NCI-H774 (cell line): ENCODE measurements at regions not wholly inside any gene's neighbourhood (a gene's known extent, or its start where the extent isn't known, plus 50 kb on each side); places are given as distances from the start of the nearest gene placed in this dataset.
"Not testable (repeated sequence)": the region's sequence is repeated elsewhere in the genome, so short reads cannot be mapped to it uniquely, and the experiment has no call there.

ENCODE experiments used
- DNase-seq: peaks from one replicate; lab custom pipeline; 2025; lab: John Stamatoyannopoulos, UW

DNA sequence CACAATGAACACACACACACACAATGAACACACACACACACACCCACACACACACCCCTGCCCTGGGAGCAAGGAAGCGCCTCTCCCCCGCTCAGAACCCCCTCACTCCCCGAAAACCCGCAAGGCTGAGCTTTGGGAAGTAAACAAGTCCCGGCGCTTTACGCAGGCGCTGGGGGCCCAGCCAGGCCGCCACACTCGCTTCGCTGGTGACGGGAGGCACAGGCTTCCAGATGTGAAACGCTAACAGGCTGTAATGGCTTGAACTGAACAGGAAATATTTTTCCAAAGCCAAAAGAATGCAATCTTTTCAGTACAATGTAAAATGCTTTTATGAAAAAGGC, 122.7 kb upstream of the IGF1R start:
- DNase-seq, result no peak

DNA sequence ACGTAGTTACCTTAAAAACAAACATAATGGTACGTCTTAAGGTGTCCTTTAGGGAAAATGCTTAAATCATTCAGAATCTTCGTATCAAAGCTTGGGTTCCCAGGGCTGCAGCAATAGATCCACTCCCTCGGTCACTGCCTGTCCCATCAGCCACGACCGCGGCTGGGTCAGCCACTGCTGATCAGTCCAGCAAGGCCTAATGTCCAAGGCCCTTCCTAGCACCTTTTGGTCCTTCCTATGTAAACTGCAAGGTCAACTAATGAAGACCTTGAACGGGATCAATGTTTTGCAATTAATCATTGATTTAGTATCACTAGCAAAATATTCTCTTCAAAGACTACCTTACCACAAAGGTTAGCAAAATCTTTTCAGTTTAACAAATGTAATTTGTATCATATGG, 122.2 kb upstream of the IGF1R start:
- no peak for DNase-seq

GRCh38 chr15:98528046-98528725, 120.2 kb upstream of the IGF1R start:
- no peak for DNase-seq

- DNase-seq, result no peak
Measured at GRCh38 chr15:98529205-98530145, 118.9 kb upstream of the IGF1R start.

GRCh38 chr15:98530570-98530969, 117.8 kb upstream of the IGF1R start:
- no peak for DNase-seq

- no peak for DNase-seq
Measured at GRCh38 chr15:98532063-98532462, 116.3 kb upstream of the IGF1R start.

DNA sequence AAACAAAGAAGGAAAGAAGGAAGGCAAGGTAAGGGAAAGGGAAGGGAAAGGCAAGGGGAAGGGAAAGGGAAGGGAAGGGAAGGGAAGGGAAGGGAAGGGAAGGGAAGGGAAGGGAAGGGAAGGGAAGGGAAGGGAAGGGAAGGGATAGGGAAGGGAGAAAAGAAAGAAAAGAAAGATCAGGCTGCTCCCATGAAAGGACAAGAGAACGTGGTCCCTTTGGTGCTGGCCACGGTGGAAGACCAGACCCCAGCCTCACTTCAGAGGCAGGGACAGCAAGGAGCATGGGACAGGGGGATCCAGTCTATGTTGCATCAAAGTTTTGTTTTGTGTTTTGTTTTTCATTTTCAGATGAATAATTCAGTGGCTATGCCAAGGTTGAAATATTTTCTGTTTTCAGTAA, 111.4 kb upstream of the IGF1R start:
- DNase-seq, result no peak

DNA sequence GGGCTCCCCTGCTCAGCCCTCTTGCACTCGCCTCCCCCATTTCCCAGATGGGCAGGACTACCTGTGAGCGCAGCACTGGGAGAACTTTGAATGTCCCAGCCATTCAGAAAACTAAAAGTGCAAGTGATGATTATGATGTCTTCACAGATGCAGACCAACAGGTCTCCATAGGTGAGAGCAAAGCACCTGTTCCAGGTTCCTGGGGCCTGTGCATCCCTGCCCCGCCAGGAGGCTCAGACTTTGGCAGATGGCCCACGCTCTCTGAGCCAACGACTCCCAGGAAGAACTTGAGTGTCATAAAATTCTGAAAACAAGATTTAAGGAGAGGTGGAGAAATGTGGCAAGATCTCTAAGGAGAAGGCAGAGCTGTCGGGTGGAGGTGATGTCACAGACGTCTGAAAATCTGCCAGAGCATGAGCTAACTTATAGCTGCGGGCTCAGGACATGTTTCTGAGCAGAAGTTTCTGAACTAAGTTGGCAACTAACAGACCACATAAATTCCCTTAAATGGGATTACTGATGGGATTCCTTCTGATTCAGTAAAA, 110.8 kb upstream of the IGF1R start:
- DNase-seq, result no peak

- DNase-seq, result no peak
Measured at GRCh38 chr15:98541519-98541918, 106.8 kb upstream of the IGF1R start.

DNA sequence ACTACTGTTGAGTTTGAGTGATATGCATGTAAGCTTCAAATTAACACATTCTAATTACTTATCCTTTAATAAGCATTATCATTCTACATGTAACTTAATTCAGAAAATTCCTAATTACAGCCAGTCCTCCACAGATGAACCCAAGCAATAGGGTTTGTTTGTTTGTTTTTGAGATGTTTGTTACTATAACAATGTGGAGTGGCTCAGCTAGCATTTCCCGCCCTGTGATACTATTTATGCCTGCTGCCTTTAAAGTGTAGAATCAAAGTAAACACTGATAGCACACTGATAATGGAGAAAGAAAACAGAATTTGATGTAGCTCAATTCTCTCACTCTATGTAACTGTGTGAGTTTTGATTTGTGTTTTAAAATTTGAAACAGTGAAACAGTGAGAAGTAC, 105.1 kb upstream of the IGF1R start:
- DNase-seq, result no peak

DNA sequence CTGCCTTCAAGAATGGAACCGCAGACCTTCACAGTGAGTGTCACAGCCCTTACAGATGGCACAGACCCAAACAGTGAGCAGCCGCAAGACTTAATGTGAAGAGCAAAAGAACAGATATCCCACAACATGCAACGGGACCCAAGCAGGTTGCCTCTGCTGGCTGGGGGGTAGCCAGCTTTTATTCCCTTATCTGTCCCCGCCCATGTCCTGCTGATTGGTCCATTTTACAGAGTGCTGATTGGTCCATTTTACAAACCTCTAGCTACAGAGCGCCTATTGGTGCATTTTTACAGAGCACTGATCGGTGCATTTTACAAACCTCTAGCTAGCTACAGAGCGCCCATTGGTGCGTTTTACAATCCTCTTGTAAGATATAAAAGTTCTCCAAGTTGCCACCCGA, 102.0 kb upstream of the IGF1R start:
- no peak for DNase-seq

DNA sequence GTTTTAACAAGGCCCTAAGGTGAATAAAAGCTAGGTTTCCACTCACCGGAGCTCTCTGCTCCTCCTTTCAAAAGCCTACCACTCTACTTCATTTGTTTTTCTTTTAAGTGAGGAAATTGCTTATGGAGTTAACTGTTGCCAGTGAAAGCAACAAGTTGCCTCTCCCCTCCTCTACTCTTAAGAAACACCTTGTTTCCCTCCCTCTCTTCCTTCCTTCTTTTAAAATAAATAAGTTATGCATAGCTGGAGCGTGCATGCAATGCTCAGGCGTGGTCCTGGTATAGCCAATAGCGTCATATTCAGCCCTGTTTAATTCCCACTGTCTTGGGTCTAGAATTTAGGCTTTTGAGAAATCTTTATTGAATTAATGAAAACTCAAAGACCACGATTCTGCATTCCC, 101.1 kb upstream of the IGF1R start:
- DNase-seq, result no peak

DNA sequence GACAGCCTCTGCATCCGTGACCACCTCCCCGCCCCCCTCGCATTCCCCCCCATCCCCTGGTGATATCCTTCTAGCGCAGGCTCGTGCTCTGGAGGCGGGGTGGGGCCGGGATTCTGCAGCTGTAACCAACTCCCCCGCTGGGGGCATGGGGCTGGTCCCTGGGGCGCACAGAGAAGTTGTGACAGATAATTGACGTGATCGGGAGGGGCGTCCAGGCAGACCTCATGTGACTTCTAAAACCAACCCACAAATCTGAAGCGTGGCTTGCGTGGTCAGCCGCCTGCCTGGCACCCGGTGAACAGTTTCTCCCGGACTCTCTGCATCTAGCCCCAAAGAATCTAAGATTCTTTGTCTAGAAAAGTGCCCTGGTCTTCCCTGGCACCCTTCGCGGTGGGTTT, 100.6 kb upstream of the IGF1R start:
- DNase-seq, result no peak

- no peak for DNase-seq
Measured at GRCh38 chr15:98548139-98548971, 100.0 kb upstream of the IGF1R start.

DNA sequence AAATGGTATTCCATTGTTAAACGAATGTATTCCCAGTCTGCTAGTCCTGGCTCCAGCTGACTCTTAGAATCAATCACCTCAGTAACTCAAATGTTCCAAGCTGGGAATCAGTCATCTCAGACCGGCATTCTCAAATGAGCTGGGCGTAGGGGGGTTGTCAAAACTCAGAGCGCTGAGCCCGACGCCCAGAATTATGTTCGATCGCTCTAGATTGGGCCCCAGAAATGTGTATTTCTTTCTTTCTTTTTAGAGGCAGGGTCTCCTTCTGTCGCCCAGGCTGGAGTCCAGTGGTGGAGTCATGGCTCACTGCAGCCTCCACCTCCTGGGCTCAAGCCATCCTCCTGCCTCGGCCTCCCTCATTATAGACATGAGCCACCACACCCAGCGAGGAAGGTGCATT, 99.3 kb upstream of the IGF1R start:
- DNase-seq, result no peak

DNA sequence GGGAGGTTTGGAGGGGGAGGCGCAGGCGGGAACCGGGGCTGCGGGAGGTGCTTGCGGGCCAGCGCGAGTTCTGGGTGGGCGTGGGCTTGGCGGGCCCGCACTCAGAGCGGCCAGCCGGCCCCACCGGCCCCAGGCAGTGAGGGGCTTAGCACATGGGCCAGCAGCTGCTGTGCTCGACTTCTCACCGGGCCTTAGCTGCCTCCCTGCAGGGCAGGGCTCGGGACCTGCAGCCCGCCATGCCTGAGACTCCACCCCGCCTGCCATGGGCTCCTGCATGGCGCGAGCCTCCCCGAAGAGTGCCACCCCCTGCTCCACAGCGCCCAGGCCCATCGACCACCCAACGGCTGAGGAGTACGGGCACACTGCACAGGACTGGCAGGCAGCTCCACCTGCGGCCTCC, 98.6 kb upstream of the IGF1R start:
- no peak for DNase-seq

GRCh38 chr15:98550363-98550762, 98.0 kb upstream of the IGF1R start:
- not testable (repeated sequence) for DNase-seq

DNA sequence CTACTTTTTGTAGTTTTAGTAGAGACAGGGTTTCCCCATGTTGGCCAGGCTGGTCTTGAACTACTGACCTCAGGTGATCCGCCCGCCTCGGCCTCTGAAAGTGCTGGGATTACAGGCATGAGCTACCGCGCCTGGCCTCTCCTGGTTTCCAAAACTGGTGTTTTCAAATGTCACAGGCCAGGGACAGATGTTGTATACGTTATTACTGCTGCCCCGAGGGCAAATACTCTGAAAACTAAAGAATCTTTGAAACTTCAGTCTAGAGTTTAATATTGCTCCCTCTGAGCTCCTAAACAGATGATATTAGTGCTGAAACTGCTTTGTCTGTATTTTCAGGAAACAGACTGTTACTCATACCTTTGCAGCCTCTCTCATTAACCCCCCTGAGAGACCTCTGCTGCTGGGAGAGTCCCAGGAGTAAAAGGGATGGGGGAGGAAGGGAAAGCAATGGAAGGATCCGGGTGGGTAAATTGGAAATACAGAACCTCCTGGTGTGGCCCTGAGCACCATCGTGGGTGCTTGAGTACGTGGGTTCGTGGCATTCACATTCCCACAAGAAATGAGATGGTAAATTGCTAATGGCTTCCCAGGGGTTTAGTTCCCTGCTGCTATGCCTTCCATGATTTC, 96.3 kb upstream of the IGF1R start:
- DNase-seq, result no peak

DNA sequence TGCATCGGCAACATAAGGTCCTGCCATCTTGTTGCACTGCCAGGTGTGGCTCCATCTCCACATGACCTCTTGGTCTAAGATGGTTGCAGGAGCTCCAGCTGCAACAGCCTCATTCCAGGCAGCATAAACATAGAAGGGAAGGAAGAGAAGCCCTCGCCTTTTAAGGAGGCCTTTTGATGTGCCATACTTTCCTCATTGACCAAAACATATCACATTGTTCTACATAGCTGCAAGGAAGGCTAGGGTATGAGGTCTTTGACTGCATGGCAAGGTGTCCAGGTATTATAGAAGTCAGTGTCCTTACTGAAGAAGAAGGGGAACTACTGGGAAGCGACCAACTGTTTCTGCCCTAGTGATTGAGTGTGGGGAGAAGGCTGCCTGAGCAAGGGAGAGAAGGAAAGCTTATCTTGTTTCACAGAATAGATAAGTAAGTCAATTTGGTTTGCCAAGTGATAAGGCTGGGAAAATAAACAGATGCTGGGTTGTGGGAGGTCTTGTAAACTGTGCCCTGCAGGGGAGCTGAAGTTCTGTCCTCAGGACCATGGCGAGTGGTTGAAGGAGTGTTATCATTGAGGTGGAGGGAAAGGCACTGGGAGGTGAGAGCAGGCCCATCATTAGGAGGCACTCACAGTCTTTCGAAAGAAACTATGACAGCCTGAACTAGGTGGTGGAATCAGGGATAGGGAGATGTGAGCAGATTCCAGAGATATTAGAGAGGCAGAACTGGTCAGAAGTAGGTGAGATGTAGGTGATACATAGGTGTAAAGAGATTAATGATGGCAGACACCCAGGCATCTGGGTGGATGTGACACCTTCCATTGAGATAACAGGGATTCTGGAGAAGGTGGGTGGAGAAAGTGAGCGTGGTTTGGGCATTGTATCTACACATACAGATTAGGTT, 93.8 kb upstream of the IGF1R start:
- DNase-seq, result no peak

- no peak for DNase-seq
Measured at GRCh38 chr15:98555173-98555515, 93.2 kb upstream of the IGF1R start.

DNA sequence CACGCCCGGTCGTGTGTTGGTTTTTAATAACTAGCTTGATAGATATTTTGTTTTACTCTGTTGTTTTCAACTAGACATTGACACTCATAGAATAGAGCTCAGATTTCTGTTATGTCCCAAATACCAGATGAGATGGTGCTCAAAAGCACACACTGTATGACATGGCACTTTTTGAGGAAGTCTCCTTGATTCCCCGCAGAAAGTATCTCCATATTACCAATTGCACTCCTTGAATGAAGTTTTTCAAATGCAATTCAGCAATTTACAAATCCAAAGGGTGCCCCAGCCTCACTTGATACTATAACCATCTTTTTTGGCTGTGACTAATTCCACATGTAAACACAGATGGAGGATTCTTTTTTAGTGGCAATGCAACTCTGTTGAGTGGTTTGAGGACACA, 92.0 kb upstream of the IGF1R start:
- no peak for DNase-seq
